ENCODE measurements at regions not wholly inside any gene's neighbourhood (a gene's known extent, or its start where the extent isn't known, plus 50 kb on each side); places are given as distances from the start of the nearest gene placed in this dataset.

GRCh38 chr5:58274191-58274590 lies 185.7 kb downstream of the PLK2 start:
- no peak overlapping the region for H3K27ac ChIP-seq (ENCODE audit: low read depth)
- no peaks in the 10 kb centered on the region for H3K4me1 ChIP-seq (ENCODE audit: insufficient read depth)
- no peaks in the 10 kb centered on the region for H3K36me3 ChIP-seq (ENCODE audit: insufficient read depth)
- no peak overlapping the region for H3K4me3 ChIP-seq (ENCODE audit: low read depth, low read length)
- DNase-seq (ENCODE audit: extremely low spot score) = no peak

GRCh38 chr5:58273711-58274110 lies 186.2 kb downstream of the PLK2 start:
- DNase-seq (ENCODE audit: extremely low spot score) = no peak
- Histone ChIP-seq H3K36me3 (ENCODE audit: insufficient read depth) (no peaks in the 10 kb centered on the region), H3K4me3 (ENCODE audit: low read depth, low read length) (no peak overlapping the region), H3K4me1 (ENCODE audit: insufficient read depth) (no peaks in the 10 kb centered on the region), H3K27ac (ENCODE audit: low read depth) (peak overlapping the region; percentile 10)
- 70% methylated on average over 2 of the region's 2 CpGs for WGBS

GRCh38 chr5:58268268-58268667 lies 191.6 kb downstream of the PLK2 start:
- no peak for DNase-seq (ENCODE audit: extremely low spot score)
- no peak overlapping the region for H3K27ac ChIP-seq (ENCODE audit: low read depth)
- H3K4me3 ChIP-seq (ENCODE audit: low read depth, low read length) = no peak overlapping the region
- WGBS = 85% methylated on average over 4 of the region's 4 CpGs
- no peaks in the 10 kb centered on the region for H3K4me1 ChIP-seq (ENCODE audit: insufficient read depth)
- no peaks in the 10 kb centered on the region for H3K36me3 ChIP-seq (ENCODE audit: insufficient read depth)

- no peaks in the 10 kb centered on the region for H3K4me1 ChIP-seq (ENCODE audit: insufficient read depth)
- no peak overlapping the region for H3K27ac ChIP-seq (ENCODE audit: low read depth)
- H3K36me3 ChIP-seq (ENCODE audit: insufficient read depth) = no peaks in the 10 kb centered on the region
- DNase-seq (ENCODE audit: extremely low spot score) = no peak
- H3K4me3 ChIP-seq (ENCODE audit: low read depth, low read length) = no peak overlapping the region
Measured at GRCh38 chr5:58266402-58266801, 193.5 kb downstream of the PLK2 start.

GRCh38 chr5:58265246-58265930 lies 194.5 kb downstream of the PLK2 start:
- WGBS = 94% methylated on average over 4 of the region's 4 CpGs
- DNase-seq (ENCODE audit: extremely low spot score) = no peak
- Histone ChIP-seq H3K36me3 (ENCODE audit: insufficient read depth) (no peaks in the 10 kb centered on the region), H3K4me3 (ENCODE audit: low read depth, low read length) (no peak overlapping the region), H3K4me1 (ENCODE audit: insufficient read depth) (no peaks in the 10 kb centered on the region), H3K27ac (ENCODE audit: low read depth) (no peak overlapping the region)

GRCh38 chr5:58264276-58264675 lies 195.6 kb downstream of the PLK2 start:
- no peaks in the 10 kb centered on the region for H3K36me3 ChIP-seq (ENCODE audit: insufficient read depth)
- H3K4me3 ChIP-seq (ENCODE audit: low read depth, low read length) = no peak overlapping the region
- WGBS = 77% methylated on average over 3 of the region's 3 CpGs
- no peak overlapping the region for H3K27ac ChIP-seq (ENCODE audit: low read depth)
- no peaks in the 10 kb centered on the region for H3K4me1 ChIP-seq (ENCODE audit: insufficient read depth)
- DNase-seq (ENCODE audit: extremely low spot score) = no peak

- Histone ChIP-seq H3K4me3 (ENCODE audit: low read depth, low read length) (no peak overlapping the region), H3K4me1 (ENCODE audit: insufficient read depth) (no peaks in the 10 kb centered on the region), H3K36me3 (ENCODE audit: insufficient read depth) (no peaks in the 10 kb centered on the region), H3K27ac (ENCODE audit: low read depth) (no peak overlapping the region)
- 93% methylated on average over 1 of the region's 1 CpG for WGBS
- DNase-seq (ENCODE audit: extremely low spot score) = no peak
Measured at GRCh38 chr5:58263296-58263695, 196.6 kb downstream of the PLK2 start.

GRCh38 chr5:58262226-58262625 lies 197.7 kb downstream of the PLK2 start:
- WGBS = 67% methylated on average over 1 of the region's 1 CpG
- no peak for DNase-seq (ENCODE audit: extremely low spot score)
- H3K36me3 ChIP-seq (ENCODE audit: insufficient read depth) = no peaks in the 10 kb centered on the region
- H3K4me3 ChIP-seq (ENCODE audit: low read depth, low read length) = no peak overlapping the region
- no peak overlapping the region for H3K27ac ChIP-seq (ENCODE audit: low read depth)
- H3K4me1 ChIP-seq (ENCODE audit: insufficient read depth) = no peaks in the 10 kb centered on the region

GRCh38 chr5:58261605-58262004 lies 198.3 kb downstream of the PLK2 start:
- no peaks in the 10 kb centered on the region for H3K36me3 ChIP-seq (ENCODE audit: insufficient read depth)
- DNase-seq (ENCODE audit: extremely low spot score) = no peak
- no peaks in the 10 kb centered on the region for H3K4me1 ChIP-seq (ENCODE audit: insufficient read depth)
- no peak overlapping the region for H3K4me3 ChIP-seq (ENCODE audit: low read depth, low read length)
- 52% methylated on average over 4 of the region's 4 CpGs for WGBS
- no peak overlapping the region for H3K27ac ChIP-seq (ENCODE audit: low read depth)

GRCh38 chr5:58260243-58260642 lies 199.6 kb downstream of the PLK2 start:
- Histone ChIP-seq H3K36me3 (ENCODE audit: insufficient read depth) (no peaks in the 10 kb centered on the region), H3K4me3 (ENCODE audit: low read depth, low read length) (no peak overlapping the region), H3K4me1 (ENCODE audit: insufficient read depth) (no peaks in the 10 kb centered on the region), H3K27ac (ENCODE audit: low read depth) (no peak overlapping the region)
- WGBS = 92% methylated on average over 2 of the region's 2 CpGs
- DNase-seq (ENCODE audit: extremely low spot score) = no peak

- Histone ChIP-seq H3K4me1 (ENCODE audit: insufficient read depth) (no peaks in the 10 kb centered on the region), H3K4me3 (ENCODE audit: low read depth, low read length) (no peak overlapping the region), H3K27ac (ENCODE audit: low read depth) (no peak overlapping the region), H3K36me3 (ENCODE audit: insufficient read depth) (no peaks in the 10 kb centered on the region)
- no peak for DNase-seq (ENCODE audit: extremely low spot score)
- WGBS = 57% methylated on average over 6 of the region's 6 CpGs
Measured at GRCh38 chr5:58259685-58260152, 200.2 kb downstream of the PLK2 start.

GRCh38 chr5:58258984-58259684 lies 200.8 kb downstream of the PLK2 start:
- DNase-seq (ENCODE audit: extremely low spot score) = no peak
- Histone ChIP-seq H3K27ac (ENCODE audit: low read depth) (no peak overlapping the region), H3K36me3 (ENCODE audit: insufficient read depth) (no peaks in the 10 kb centered on the region), H3K4me1 (ENCODE audit: insufficient read depth) (no peaks in the 10 kb centered on the region), H3K4me3 (ENCODE audit: low read depth, low read length) (no peak overlapping the region)

- Histone ChIP-seq H3K36me3 (ENCODE audit: insufficient read depth) (no peaks in the 10 kb centered on the region), H3K4me3 (ENCODE audit: low read depth, low read length) (no peak overlapping the region), H3K4me1 (ENCODE audit: insufficient read depth) (no peaks in the 10 kb centered on the region), H3K27ac (ENCODE audit: low read depth) (no peak overlapping the region)
- DNase-seq (ENCODE audit: extremely low spot score) = no peak
- 92% methylated on average over 2 of the region's 2 CpGs for WGBS
Measured at GRCh38 chr5:58255970-58256369, 203.9 kb downstream of the PLK2 start.

- Histone ChIP-seq H3K36me3 (ENCODE audit: insufficient read depth) (no peaks in the 10 kb centered on the region), H3K27ac (ENCODE audit: low read depth) (no peak overlapping the region), H3K4me1 (ENCODE audit: insufficient read depth) (no peaks in the 10 kb centered on the region), H3K4me3 (ENCODE audit: low read depth, low read length) (no peak overlapping the region)
- no peak for DNase-seq (ENCODE audit: extremely low spot score)
- 93% methylated on average over 1 of the region's 1 CpG for WGBS
Measured at GRCh38 chr5:58255386-58255785, 204.5 kb downstream of the PLK2 start.

Measured in urinary bladder (tissue), 3 donors.